K562 (cell line): ENCODE measurements at regions not wholly inside any gene's neighbourhood (a gene's known extent, or its start where the extent isn't known, plus 50 kb on each side); places are given as distances from the start of the nearest gene placed in this dataset.

Experiments used
- NFE2L1 ChIP-seq: fragments of 450-650 bp; IDR thresholded peaks from 2 replicates; pipeline ENCODE4 v1.6.1; 2016; ENCODE audit warnings: missing genetic modification characterization, low read depth, mild to moderate bottlenecking, missing compliant biosample characterization, moderate library complexity, borderline replicate concordance
- PBX2 ChIP-seq, 2 experiments: IDR thresholded peaks in 1 of 2; conservative IDR thresholded peaks in 1 of 2; 2 replicates each; pipeline ENCODE4 v1.6.1; 2016; ENCODE audit warnings: low read depth in 2 of 2, mild to moderate bottlenecking in 1 of 2, missing compliant biosample characterization in 1 of 2, missing genetic modification characterization in 1 of 2, moderate library complexity in 1 of 2
- POLR2AphosphoS5 ChIP-seq: IDR thresholded peaks from 2 replicates; pipeline ENCODE4 v1.6.1; 2011; ENCODE audit warnings: mild to moderate bottlenecking, low read depth, low read length, moderate library complexity; ENCODE audit not compliant: control insufficient read depth, insufficient read depth

GRCh38 chr13:59584101-59584500 is 579.6 kb downstream of the DIAPH3 start:
- no peak for TF ChIP-seq POLR2AphosphoS5
- no peak for TF ChIP-seq NFE2L1 (tag)
- no peak for TF ChIP-seq PBX2 (CRISPR knock-in tag; IDR thresholded peaks at IDR 0.05; ENCODE audit: low read depth)
- no peak for TF ChIP-seq PBX2 (tag; conservative IDR thresholded peaks at IDR 0.05; ENCODE audit: low read depth)
